Left lung (tissue), 4 donors: ENCODE measurements at regions not wholly inside any gene's neighbourhood (a gene's known extent, or its start where the extent isn't known, plus 50 kb on each side); places are given as distances from the start of the nearest gene placed in this dataset.

Source experiments
- ATAC-seq: fragments of 200-7000 bp; cut with Tn5 transposase; one replicate; pipeline ENCODE4 v1.9.1; 2020; ENCODE audit warnings: moderate library complexity
- DNase-seq, 4 donors: peaks; one replicate each; pipeline ENCODE4 v3.0.0-alpha.2; 2013 to 2020
- H3K27ac ChIP-seq, 2 donors: fragments of 200-600 bp; sonication (generic) in 1 of 2; one replicate each; pipeline versions ENCODE4 v1.5.0 to v1.8.0; 2020 to 2021
- H3K27me3 ChIP-seq, 2 donors: fragments of 200-600 bp; sonication (generic) in 1 of 2; one replicate each; pipeline versions ENCODE4 v1.5.0 to v1.8.0; 2020 to 2021
- H3K36me3 ChIP-seq, 2 donors: fragments of 200-600 bp; sonication (generic) in 1 of 2; one replicate each; pipeline versions ENCODE4 v1.5.0 to v1.8.0; 2020 to 2021
- H3K4me1 ChIP-seq, 2 donors: fragments of 200-600 bp; one replicate each; pipeline ENCODE4 v1.8.0; 2021
- H3K4me3 ChIP-seq, 2 donors: fragments of 200-600 bp; sonication (generic) in 1 of 2; one replicate each; pipeline versions ENCODE4 v1.5.0 to v1.8.0; 2020 to 2021; ENCODE audit warnings: mild to moderate bottlenecking in 1 of 2
- H3K9me3 ChIP-seq, 2 donors: fragments of 200-600 bp; sonication (generic) in 1 of 2; one replicate each; pipeline versions ENCODE4 v1.5.0 to v1.8.0; 2020 to 2021
- intact Hi-C, 2 donors: fragments of 100-400 bp; cut with DNase I; formaldehyde crosslinking; loops; one replicate each; pipeline versions ENCODE4 v1.11.2 to v1.14.2; 2022
- TF ChIP-seq, protein P1 (sequence below), 2 donors: fragments of 200-600 bp; sonication (generic) in 1 of 2; IDR thresholded peaks; one replicate each; pipeline versions ENCODE4 v1.5.0 to v1.8.0; 2021; ENCODE audit warnings: antibody characterized with exemption in 2 of 2
- donor health status: DM: no; HTN: yes; CAD: no.
- donor health status: DM: no; HTN: no; CAD: no.

DNA sequence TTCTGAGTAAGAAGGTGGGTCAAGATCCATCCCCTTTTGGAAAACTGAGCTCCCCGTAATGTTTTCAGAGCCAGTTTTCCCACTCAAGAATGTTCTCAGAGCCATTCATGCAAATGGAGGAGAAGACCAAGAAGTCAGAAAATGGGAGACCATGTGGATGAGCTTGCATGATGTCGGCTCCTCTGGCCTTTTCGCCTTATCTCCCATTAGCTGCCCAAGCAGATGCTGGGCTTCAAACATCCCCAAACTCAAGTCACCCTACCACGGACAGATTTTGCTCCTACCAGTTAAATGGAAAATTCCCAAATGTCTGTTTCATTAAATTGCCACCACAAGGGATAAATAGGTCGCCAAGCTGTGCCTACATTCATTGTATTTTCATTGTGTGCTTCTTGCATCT lies 161.4 kb downstream of the ICE1 start:
- H3K9me3 ChIP-seq, result no peaks in the 10 kb centered on the region
- H3K27ac ChIP-seq, result no peak overlapping the region
- TF ChIP-seq, protein P1, sequence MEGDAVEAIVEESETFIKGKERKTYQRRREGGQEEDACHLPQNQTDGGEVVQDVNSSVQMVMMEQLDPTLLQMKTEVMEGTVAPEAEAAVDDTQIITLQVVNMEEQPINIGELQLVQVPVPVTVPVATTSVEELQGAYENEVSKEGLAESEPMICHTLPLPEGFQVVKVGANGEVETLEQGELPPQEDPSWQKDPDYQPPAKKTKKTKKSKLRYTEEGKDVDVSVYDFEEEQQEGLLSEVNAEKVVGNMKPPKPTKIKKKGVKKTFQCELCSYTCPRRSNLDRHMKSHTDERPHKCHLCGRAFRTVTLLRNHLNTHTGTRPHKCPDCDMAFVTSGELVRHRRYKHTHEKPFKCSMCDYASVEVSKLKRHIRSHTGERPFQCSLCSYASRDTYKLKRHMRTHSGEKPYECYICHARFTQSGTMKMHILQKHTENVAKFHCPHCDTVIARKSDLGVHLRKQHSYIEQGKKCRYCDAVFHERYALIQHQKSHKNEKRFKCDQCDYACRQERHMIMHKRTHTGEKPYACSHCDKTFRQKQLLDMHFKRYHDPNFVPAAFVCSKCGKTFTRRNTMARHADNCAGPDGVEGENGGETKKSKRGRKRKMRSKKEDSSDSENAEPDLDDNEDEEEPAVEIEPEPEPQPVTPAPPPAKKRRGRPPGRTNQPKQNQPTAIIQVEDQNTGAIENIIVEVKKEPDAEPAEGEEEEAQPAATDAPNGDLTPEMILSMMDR (IDR thresholded peaks at IDR 0.05), result no peak
- intact Hi-C loops, result no loop called here
- H3K27me3 ChIP-seq, result no peaks in the 10 kb centered on the region
- no peak overlapping the region for H3K4me3 ChIP-seq
- no peaks in the 10 kb centered on the region for H3K36me3 ChIP-seq
- no peak for DNase-seq
- no peaks in the 10 kb centered on the region for H3K4me1 ChIP-seq
- ATAC-seq, result no peak

DNA sequence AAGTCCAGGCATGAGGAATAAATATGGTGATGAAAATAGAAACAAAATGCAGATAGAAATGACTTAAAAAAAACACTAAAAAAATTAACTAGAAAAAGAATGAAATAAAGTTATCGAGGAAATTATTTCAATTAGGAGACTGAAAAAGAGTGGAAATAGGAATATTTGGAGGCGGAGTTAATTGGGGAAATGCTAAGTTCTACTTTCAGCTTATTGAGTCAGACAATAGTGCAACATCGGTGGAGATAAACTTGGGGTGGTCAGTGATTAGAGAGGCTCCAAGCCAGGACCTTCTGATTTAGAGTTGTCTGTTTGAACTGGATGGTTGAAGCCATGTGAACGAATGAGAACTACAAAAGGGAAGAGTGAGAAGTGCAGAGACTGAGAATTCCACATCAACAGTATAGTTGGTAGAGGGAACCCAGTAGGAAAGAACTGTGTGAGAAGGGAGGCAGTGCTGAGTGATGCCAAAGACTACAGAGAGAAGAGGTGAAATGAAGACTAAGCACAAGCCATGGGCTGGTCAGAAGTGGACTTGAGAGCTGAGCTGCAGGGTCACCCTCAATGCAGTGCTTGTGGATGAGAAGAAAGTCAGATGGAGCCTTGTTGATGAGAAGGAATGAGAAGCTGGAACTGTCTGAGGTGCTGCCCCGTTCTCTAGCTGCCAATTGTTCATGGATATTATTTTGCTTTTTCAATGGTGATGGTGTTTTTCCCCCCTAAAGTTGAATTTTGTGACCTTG lies 160.7 kb downstream of the ICE1 start:
- Histone ChIP-seq H3K36me3 (no peaks in the 10 kb centered on the region), H3K4me1 (no peaks in the 10 kb centered on the region), H3K4me3 (no peak overlapping the region), H3K27ac (no peak overlapping the region), H3K27me3 (no peaks in the 10 kb centered on the region), H3K9me3 (no peaks in the 10 kb centered on the region)
- no peak for ATAC-seq
- intact Hi-C loops, result no loop called here
- no peak for DNase-seq
- TF ChIP-seq, protein P1 (IDR thresholded peaks at IDR 0.05), result no peak

DNA sequence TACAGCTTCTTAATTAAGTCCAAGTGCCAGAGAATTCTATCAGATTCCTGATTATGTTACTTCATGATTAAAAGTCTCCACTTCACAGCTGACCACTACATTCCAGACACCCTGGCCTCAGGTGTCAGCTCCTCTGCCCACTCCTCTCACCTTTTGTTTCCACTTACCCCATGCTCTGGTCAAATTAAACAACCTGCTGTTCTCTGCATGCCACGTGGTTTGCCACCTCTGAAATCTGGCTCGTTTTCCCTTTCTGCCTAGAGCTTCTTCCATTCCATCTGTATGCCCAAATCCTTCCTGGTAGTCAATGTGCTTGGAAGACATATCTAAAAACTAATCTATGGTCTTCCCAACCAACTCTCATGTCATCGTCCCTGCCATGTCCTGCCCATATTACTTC lies 158.6 kb downstream of the ICE1 start:
- ATAC-seq, result no peak
- no peaks in the 10 kb centered on the region for H3K4me1 ChIP-seq
- H3K9me3 ChIP-seq, result no peaks in the 10 kb centered on the region
- H3K4me3 ChIP-seq, result no peak overlapping the region
- no peak overlapping the region for H3K27ac ChIP-seq
- TF ChIP-seq, protein P1 (IDR thresholded peaks at IDR 0.05), result no peak
- DNase-seq, result no peak
- no peaks in the 10 kb centered on the region for H3K36me3 ChIP-seq
- intact Hi-C loops, result no loop called here
- H3K27me3 ChIP-seq, result no peaks in the 10 kb centered on the region

DNA sequence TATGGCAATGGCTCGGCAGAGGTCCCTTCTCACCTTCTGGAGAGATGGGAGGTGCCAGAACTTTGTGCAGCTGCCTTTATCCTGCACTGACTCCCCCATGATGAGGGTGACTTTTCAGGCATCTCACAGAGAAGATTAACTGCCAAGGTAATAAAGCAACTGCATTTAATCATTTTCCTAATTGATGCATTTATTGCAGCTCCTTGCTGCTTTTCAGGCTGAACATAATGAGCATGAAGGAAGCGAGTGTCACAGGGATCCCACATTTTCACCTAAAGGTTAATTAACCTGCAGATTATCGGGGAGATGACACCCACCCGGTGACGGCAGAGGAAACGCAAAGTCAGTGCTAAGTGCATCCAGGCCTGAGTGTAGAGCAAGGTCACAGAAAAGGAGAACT lies 154.3 kb downstream of the ICE1 start:
- ATAC-seq (no peak), DNase-seq (no peak)
- intact Hi-C loops, result no loop called here
- TF ChIP-seq, protein P1 (IDR thresholded peaks at IDR 0.05), result no peak
- H3K4me3 ChIP-seq, result no peak overlapping the region
- no peaks in the 10 kb centered on the region for H3K9me3 ChIP-seq
- H3K27ac ChIP-seq, result no peak overlapping the region
- H3K36me3 ChIP-seq, result no peaks in the 10 kb centered on the region
- peaks cover 0 to 12% of the 10 kb centered on the region in 2 donors for H3K27me3 ChIP-seq
- H3K4me1 ChIP-seq, result no peaks in the 10 kb centered on the region

DNA sequence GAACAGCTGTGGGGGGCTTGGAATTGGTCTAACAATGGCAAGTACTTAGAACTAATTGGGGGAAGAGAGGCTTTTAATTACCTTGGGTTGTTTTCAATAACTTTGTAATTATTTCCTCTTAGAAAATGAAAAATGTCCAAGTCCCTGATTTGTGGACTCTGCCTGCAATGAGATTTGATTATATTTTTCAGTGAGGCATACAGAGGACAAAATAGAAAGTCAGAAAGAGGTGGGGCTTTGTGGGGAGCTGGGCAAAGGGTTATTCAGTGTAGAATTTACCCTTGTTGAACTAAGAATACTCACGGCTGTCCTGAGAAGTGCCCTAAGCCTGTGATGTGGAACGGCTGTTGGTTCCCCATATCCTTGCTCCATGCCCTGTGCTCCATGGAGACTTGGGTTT lies 153.0 kb downstream of the ICE1 start:
- TF ChIP-seq, protein P1 (IDR thresholded peaks at IDR 0.05), result no peak
- no peaks in the 10 kb centered on the region for H3K4me1 ChIP-seq
- H3K4me3 ChIP-seq, result no peak overlapping the region
- intact Hi-C loops, result no loop called here
- no peaks in the 10 kb centered on the region for H3K36me3 ChIP-seq
- DNase-seq, result no peak
- no peak overlapping the region for H3K27ac ChIP-seq
- no peaks in the 10 kb centered on the region for H3K9me3 ChIP-seq
- H3K27me3 ChIP-seq, result peaks cover 0 to 12% of the 10 kb centered on the region in 2 donors
- no peak for ATAC-seq
